HepG2 (cell line): ENCODE measurements at regions not wholly inside any gene's neighbourhood (a gene's known extent, or its start where the extent isn't known, plus 50 kb on each side); places are given as distances from the start of the nearest gene placed in this dataset.

Source experiments
- ATAC-seq: fragments of 200-7000 bp; cut with Tn5 transposase; 3 replicates; pipeline ENCODE4 v1.9.1; 2020; ENCODE audit warnings: mild to moderate bottlenecking, moderate library complexity
- BruUV-seq: library from RNA; stranded (reverse); fragments of 400-500 nt; replicated peaks from 2 replicates; lab custom pipeline; 2021; lab: Mats Ljungman, UMichigan
- CTCF ChIA-PET: fragments of 300-600 bp; formaldehyde crosslinking; extraction: SDS; loops from one replicate; lab custom pipeline; 2021; ENCODE audit warnings: low total read pairs, inconsistent platforms, low intra/inter-chr PET ratio; lab: Yijun Ruan, JAX
- POLR2A ChIA-PET: fragments of 350-600 bp; sonication (Branson Sonifier 250); formaldehyde crosslinking; loops from one replicate; lab custom pipeline; 2020; ENCODE audit warnings: antibody characterized with exemption, inconsistent platforms; lab: Yijun Ruan, JAX
- DNase-seq: peaks from one replicate; pipeline ENCODE4 v3.0.0-alpha.2; 2015; ENCODE audit warnings: low spot score
- FAIRE-seq: peaks from 3 replicates; lab custom pipeline; 2011; peaks lifted over from hg19 to GRCh38; lab: Jason Lieb, UNC
- H2AFZ ChIP-seq: one replicate; pipeline ENCODE4 v1.6.1; 2011; ENCODE audit warnings: low read length, inconsistent platforms
- H3K27ac ChIP-seq: fragments of 300-600 bp; 3 replicates; pipeline ENCODE4 v1.8.0; 2011; ENCODE audit warnings: mixed run types, mild to moderate bottlenecking, mixed read lengths, low read length, inconsistent platforms; ENCODE audit not compliant: insufficient read depth; ENCODE audit errors: extremely low read length
- H3K27me3 ChIP-seq, 2 experiments: fragments of 200-600 bp in 1 of 2; 2 replicates in 1 of 2; 3 replicates in 1 of 2; pipeline versions ENCODE4 v1.6.0 to v1.8.0; 2011; ENCODE audit warnings: low read length in 2 of 2, mild to moderate bottlenecking in 2 of 2, moderate library complexity in 2 of 2, inconsistent platforms in 1 of 2; ENCODE audit not compliant: insufficient read depth in 2 of 2, control insufficient read depth in 1 of 2
- H3K36me3 ChIP-seq, 2 experiments: fragments of 200-600 bp in 1 of 2; replicated peaks in 1 of 2; 2 replicates in 1 of 2; 3 replicates in 1 of 2; pipeline versions ENCODE4 v1.5.1 to v1.8.0; 2011; ENCODE audit warnings: low read length in 2 of 2, inconsistent platforms in 1 of 2; ENCODE audit not compliant: insufficient read depth in 2 of 2, control insufficient read depth in 1 of 2
- H3K4me1 ChIP-seq: 2 replicates; pipeline ENCODE4 v1.5.1; 2012; ENCODE audit warnings: low read length, inconsistent platforms; ENCODE audit not compliant: insufficient read depth
- H3K4me2 ChIP-seq: 2 replicates; pipeline ENCODE4 v1.6.0; 2011; ENCODE audit warnings: low read depth, low read length, inconsistent platforms
- H3K4me3 ChIP-seq, 3 experiments: fragments of 200-600 bp in 1 of 3; sonication (generic), shearing (Covaris generic) in 1 of 3; replicated peaks in 1 of 3; 2 replicates each; pipeline ENCODE4 v1.5.1; 2011 to 2016; ENCODE audit warnings: low read length in 3 of 3, inconsistent platforms in 2 of 3, low read depth in 2 of 3, mild to moderate bottlenecking in 2 of 3, control low read depth in 1 of 3, mixed read lengths in 1 of 3; ENCODE audit not compliant: insufficient read depth in 1 of 3
- H3K79me2 ChIP-seq: one replicate; pipeline ENCODE4 v1.6.1; 2011; ENCODE audit warnings: low read length, inconsistent platforms; ENCODE audit not compliant: insufficient read depth
- H3K9ac ChIP-seq: 2 replicates; pipeline ENCODE4 v1.6.0; 2011; ENCODE audit warnings: mild to moderate bottlenecking, low read depth, low read length, inconsistent platforms; ENCODE audit not compliant: insufficient read depth
- H3K9me3 ChIP-seq: 2 replicates; pipeline ENCODE4 v1.5.1; 2012; ENCODE audit warnings: mild to moderate bottlenecking, low read length
- H4K20me1 ChIP-seq: 2 replicates; pipeline ENCODE4 v1.6.0; 2011; ENCODE audit warnings: inconsistent platforms, mild to moderate bottlenecking, low read length, moderate library complexity; ENCODE audit not compliant: insufficient read depth
- DMTF1 ChIP-seq: sonication (generic); formaldehyde crosslinking; IDR thresholded peaks from 2 replicates; pipeline ENCODE4 v1.4.0; 2020; ENCODE audit warnings: mild to moderate bottlenecking, missing genetic modification reagents
- DNMT1 ChIP-seq: sonication (generic); formaldehyde crosslinking; IDR thresholded peaks from 2 replicates; pipeline ENCODE4 v1.5.1; 2020; ENCODE audit warnings: mild to moderate bottlenecking, missing genetic modification reagents
- ELK4 ChIP-seq: sonication (generic); formaldehyde crosslinking; IDR thresholded peaks from 2 replicates; pipeline ENCODE4 v1.9.0; 2021; ENCODE audit warnings: missing genetic modification reagents, borderline replicate concordance
- MTERF4 ChIP-seq: sonication (generic); formaldehyde crosslinking; IDR thresholded peaks from 2 replicates; pipeline ENCODE4 v1.8.0; 2023; ENCODE audit warnings: mild to moderate bottlenecking, missing genetic modification reagents
- NFIB ChIP-seq: sonication (generic); formaldehyde crosslinking; IDR thresholded peaks from 2 replicates; pipeline ENCODE4 v1.9.0; 2021; ENCODE audit warnings: missing genetic modification reagents, mild to moderate bottlenecking, borderline replicate concordance
- PTBP1 ChIP-seq: fragments of 200-400 bp; formaldehyde crosslinking; IDR thresholded peaks from 2 replicates; pipeline ENCODE4 v1.6.1; 2018; ENCODE audit warnings: low read length, low read depth; ENCODE audit not compliant: poor library complexity, severe bottlenecking
- SATB2 ChIP-seq: sonication (generic); formaldehyde crosslinking; IDR thresholded peaks from 2 replicates; pipeline ENCODE4 v1.5.0; 2020; ENCODE audit warnings: missing genetic modification reagents
- TBL1XR1 ChIP-seq: fragments of 150-350 bp; IDR thresholded peaks from 2 replicates; pipeline ENCODE4 v1.6.1; 2014; ENCODE audit warnings: borderline replicate concordance, low read length; ENCODE audit not compliant: partially characterized antibody
- ZBTB3 ChIP-seq: sonication (generic); formaldehyde crosslinking; IDR thresholded peaks from 2 replicates; pipeline ENCODE4 v1.4.0; 2020; ENCODE audit warnings: low read depth, mild to moderate bottlenecking, moderate library complexity, missing genetic modification reagents, borderline replicate concordance
- ZEB1 ChIP-seq: IDR thresholded peaks from 2 replicates; pipeline ENCODE4 v1.6.1; 2012; ENCODE audit warnings: mild to moderate bottlenecking, low read depth, inconsistent platforms; ENCODE audit not compliant: insufficient replicate concordance
- ZFAT ChIP-seq: sonication (generic); formaldehyde crosslinking; conservative IDR thresholded peaks from 2 replicates; pipeline ENCODE4 v1.8.1; 2023; ENCODE audit warnings: missing genetic modification reagents, inconsistent platforms
- ZNF121 ChIP-seq: sonication (generic); formaldehyde crosslinking; IDR thresholded peaks from 2 replicates; pipeline ENCODE4 v1.5.0; 2020; ENCODE audit warnings: mild to moderate bottlenecking, missing genetic modification reagents
- WGBS: methylation state at CpG from one replicate; pipeline ENCODE4 v1.1.6; 2017; ENCODE audit warnings: low lambda C conversion rate; 5-methylcytosine and 5-hydroxymethylcytosine counted together
- in situ Hi-C: cut with HindIII; loops from 2 replicates; pipeline ENCODE4 v1.10.0; 2017; ENCODE audit warnings: low pct_unique_long_range_greater_than_20kb; ENCODE audit not compliant: extremely low pct_ligation_motif_present
- intact Hi-C: fragments of 100-400 bp; cut with micrococcal nuclease; formaldehyde crosslinking; loops from one replicate; pipeline ENCODE4 v1.10.0; 2022; ENCODE audit not compliant: unreplicated experiment
- TF ChIP-seq, protein P1 (sequence below): sonication (generic); formaldehyde crosslinking; IDR thresholded peaks from 2 replicates; pipeline ENCODE4 v1.8.0; 2022; ENCODE audit warnings: mild to moderate bottlenecking, missing genetic modification reagents, borderline replicate concordance
- TF ChIP-seq, protein P2 (sequence below): sonication (generic); formaldehyde crosslinking; IDR thresholded peaks from 2 replicates; pipeline ENCODE4 v1.4.0; 2020; ENCODE audit warnings: mild to moderate bottlenecking, missing genetic modification reagents

- no peaks in the 10 kb centered on the region for H3K36me3 ChIP-seq
- ATAC-seq (no peak), FAIRE-seq (no peak), DNase-seq (no peak)
- POLR2A ChIA-PET: no interaction called here
- no peaks in the 10 kb centered on the region for H3K79me2 ChIP-seq
- H3K27me3 ChIP-seq: no peaks in the 10 kb centered on the region
- no peak overlapping the region for H2AFZ ChIP-seq
- no peaks in the 10 kb centered on the region for H4K20me1 ChIP-seq
- no peaks in the 10 kb centered on the region for H3K9me3 ChIP-seq
- no peak overlapping the region for H3K9ac ChIP-seq
- 89% methylated on average over 5 of the region's 5 CpGs for WGBS
- peaks cover 8% of the 10 kb centered on the region; the same call in 1 of the 2 replicates for H3K4me1 ChIP-seq
- H3K27ac ChIP-seq: no peak overlapping the region
- in situ Hi-C loops: no loop called here
- no peak overlapping the region for H3K4me3 ChIP-seq
- intact Hi-C loops: no loop called here
- CTCF ChIA-PET: no interaction called here
- H3K4me2 ChIP-seq: no peak overlapping the region
- no TSS peak for BruUV-seq
- TF ChIP-seq TBL1XR1 (no peak), MTERF4 (no peak), PTBP1 (no peak), SATB2 (no peak), NFIB (CRISPR knock-in tag) (no peak), ZBTB3 (CRISPR knock-in tag) (no peak), ZFAT (no peak), ZEB1 (no peak), ELK4 (CRISPR knock-in tag) (no peak), ZNF121 (no peak), DMTF1 (no peak), DNMT1 (CRISPR knock-in tag) (no peak)
- TF ChIP-seq, protein P1, sequence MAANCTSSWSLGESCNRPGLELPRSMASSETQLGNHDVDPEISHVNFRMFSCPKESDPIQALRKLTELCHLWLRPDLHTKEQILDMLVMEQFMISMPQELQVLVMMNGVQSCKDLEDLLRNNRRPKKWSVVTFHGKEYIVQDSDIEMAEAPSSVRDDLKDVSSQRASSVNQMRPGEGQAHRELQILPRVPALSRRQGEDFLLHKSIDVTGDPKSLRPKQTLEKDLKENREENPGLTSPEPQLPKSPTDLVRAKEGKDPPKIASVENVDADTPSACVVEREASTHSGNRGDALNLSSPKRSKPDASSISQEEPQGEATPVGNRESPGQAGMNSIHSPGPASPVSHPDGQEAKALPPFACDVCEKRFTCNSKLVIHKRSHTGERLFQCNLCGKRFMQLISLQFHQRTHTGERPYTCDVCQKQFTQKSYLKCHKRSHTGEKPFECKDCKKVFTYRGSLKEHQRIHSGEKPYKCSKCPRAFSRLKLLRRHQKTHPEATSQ (CRISPR knock-in tag): no peak
- TF ChIP-seq, protein P2, sequence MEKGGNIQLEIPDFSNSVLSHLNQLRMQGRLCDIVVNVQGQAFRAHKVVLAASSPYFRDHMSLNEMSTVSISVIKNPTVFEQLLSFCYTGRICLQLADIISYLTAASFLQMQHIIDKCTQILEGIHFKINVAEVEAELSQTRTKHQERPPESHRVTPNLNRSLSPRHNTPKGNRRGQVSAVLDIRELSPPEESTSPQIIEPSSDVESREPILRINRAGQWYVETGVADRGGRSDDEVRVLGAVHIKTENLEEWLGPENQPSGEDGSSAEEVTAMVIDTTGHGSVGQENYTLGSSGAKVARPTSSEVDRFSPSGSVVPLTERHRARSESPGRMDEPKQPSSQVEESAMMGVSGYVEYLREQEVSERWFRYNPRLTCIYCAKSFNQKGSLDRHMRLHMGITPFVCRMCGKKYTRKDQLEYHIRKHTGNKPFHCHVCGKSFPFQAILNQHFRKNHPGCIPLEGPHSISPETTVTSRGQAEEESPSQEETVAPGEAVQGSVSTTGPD (CRISPR knock-in tag): no peak
Observed at GRCh38 chr3:72181251-72181650, 396.3 kb upstream of the PROK2 start.
